OCI-LY1 (cell line): ENCODE measurements at regions not wholly inside any gene's neighbourhood (a gene's known extent, or its start where the extent isn't known, plus 50 kb on each side); places are given as distances from the start of the nearest gene placed in this dataset.

Experiments
- EZH2 ChIP-seq: fragments of 200-600 bp; sonication (generic), shearing (Covaris generic); IDR thresholded peaks from 2 replicates; pipeline ENCODE4 v1.8.0; 2017; ENCODE audit warnings: borderline replicate concordance, mixed run types, mild to moderate bottlenecking, antibody characterized with exemption, low read length, moderate library complexity, mixed read lengths
- TF ChIP-seq, protein P1 (sequence below): fragments of 200-600 bp; sonication (generic), shearing (Covaris generic); IDR thresholded peaks from 2 replicates; pipeline ENCODE4 v1.5.1; 2017; ENCODE audit warnings: mild to moderate bottlenecking, antibody characterized with exemption, low read length, moderate library complexity, mixed read lengths

DNA sequence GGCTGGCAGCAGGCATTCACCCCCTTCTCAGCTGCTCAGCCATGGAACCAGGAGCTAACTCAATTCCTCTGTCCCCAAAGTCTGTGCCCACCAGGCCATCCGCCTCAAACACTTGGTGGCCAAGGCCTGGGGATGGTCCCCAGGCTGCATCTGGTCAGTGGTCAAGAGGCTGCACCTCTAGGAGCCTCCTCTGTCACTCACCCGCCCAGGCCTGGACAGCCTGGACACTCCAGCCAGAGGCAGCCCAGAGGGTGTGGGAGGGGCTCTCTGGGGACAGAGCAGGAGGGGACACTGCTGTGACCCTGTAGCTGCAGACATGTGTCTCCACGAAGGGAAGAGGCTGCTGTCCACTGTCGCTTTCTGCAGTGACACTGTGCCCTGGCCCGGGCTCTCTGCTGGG, 416.6 kb upstream of the SULF2 start:
- TF ChIP-seq, protein P1, sequence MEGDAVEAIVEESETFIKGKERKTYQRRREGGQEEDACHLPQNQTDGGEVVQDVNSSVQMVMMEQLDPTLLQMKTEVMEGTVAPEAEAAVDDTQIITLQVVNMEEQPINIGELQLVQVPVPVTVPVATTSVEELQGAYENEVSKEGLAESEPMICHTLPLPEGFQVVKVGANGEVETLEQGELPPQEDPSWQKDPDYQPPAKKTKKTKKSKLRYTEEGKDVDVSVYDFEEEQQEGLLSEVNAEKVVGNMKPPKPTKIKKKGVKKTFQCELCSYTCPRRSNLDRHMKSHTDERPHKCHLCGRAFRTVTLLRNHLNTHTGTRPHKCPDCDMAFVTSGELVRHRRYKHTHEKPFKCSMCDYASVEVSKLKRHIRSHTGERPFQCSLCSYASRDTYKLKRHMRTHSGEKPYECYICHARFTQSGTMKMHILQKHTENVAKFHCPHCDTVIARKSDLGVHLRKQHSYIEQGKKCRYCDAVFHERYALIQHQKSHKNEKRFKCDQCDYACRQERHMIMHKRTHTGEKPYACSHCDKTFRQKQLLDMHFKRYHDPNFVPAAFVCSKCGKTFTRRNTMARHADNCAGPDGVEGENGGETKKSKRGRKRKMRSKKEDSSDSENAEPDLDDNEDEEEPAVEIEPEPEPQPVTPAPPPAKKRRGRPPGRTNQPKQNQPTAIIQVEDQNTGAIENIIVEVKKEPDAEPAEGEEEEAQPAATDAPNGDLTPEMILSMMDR, result no peak
- no peak for TF ChIP-seq EZH2
